K562 (cell line): ENCODE measurements at regions not wholly inside any gene's neighbourhood (a gene's known extent, or its start where the extent isn't known, plus 50 kb on each side); places are given as distances from the start of the nearest gene placed in this dataset.

ENCODE experiments used
- EGR1 ChIP-seq: fragments of 450-650 bp; conservative IDR thresholded peaks from 2 replicates; pipeline ENCODE4 v1.6.1; 2017; ENCODE audit warnings: mild to moderate bottlenecking
- MCM5 ChIP-seq: fragments of 450-650 bp; IDR thresholded peaks from 2 replicates; pipeline ENCODE4 v1.6.1; 2016; ENCODE audit warnings: low read depth
- PRMT5 ChIP-seq: sonication (generic); formaldehyde crosslinking; IDR thresholded peaks from 2 replicates; pipeline ENCODE4 v1.5.0; 2020; ENCODE audit warnings: missing genetic modification reagents
- TEAD4 ChIP-seq, 2 experiments: sonication (generic) in 1 of 2; formaldehyde crosslinking in 1 of 2; IDR thresholded peaks; 2 replicates each; pipeline versions ENCODE4 v1.6.1 to v1.8.0; 2012 to 2022; ENCODE audit warnings: borderline replicate concordance in 1 of 2, inconsistent platforms in 1 of 2, low read length in 1 of 2, mild to moderate bottlenecking in 1 of 2, missing genetic modification reagents in 1 of 2
- ZNF274 ChIP-seq: IDR thresholded peaks from 2 replicates; pipeline ENCODE4 v1.6.1; 2011; ENCODE audit warnings: low read depth, mild to moderate bottlenecking, low read length, moderate library complexity, borderline replicate concordance
- TF ChIP-seq, protein P1 (sequence below), 2 experiments: fragments of 150-350 bp in 1 of 2; IDR thresholded peaks; 2 replicates each; pipeline ENCODE4 v1.6.1; 2012 to 2016; ENCODE audit warnings: low read depth in 2 of 2, low read length in 2 of 2, mild to moderate bottlenecking in 1 of 2, moderate library complexity in 1 of 2
- TF ChIP-seq, protein P2 (sequence below), 3 experiments: IDR thresholded peaks in 2 of 3; conservative IDR thresholded peaks in 1 of 3; 2 replicates each; pipeline ENCODE4 v1.5.1; 2011 to 2012; ENCODE audit warnings: low read length in 3 of 3, mild to moderate bottlenecking in 3 of 3, control low read depth in 2 of 3, improper control_type of control experiment in 1 of 3, inconsistent platforms in 1 of 3, low read depth in 1 of 3, mixed read lengths in 1 of 3, moderate library complexity in 1 of 3; ENCODE audit not compliant: insufficient read depth in 2 of 3
- TF ChIP-seq, protein P3 (sequence below): sonication (generic); formaldehyde crosslinking; IDR thresholded peaks from 2 replicates; pipeline ENCODE4 v1.8.1; 2023; ENCODE audit warnings: mild to moderate bottlenecking, missing genetic modification reagents
- TF ChIP-seq, protein P4 (sequence below): sonication (generic); formaldehyde crosslinking; IDR thresholded peaks from 2 replicates; pipeline ENCODE4 v1.8.1; 2023; ENCODE audit warnings: mild to moderate bottlenecking, missing genetic modification reagents, moderate library complexity

DNA sequence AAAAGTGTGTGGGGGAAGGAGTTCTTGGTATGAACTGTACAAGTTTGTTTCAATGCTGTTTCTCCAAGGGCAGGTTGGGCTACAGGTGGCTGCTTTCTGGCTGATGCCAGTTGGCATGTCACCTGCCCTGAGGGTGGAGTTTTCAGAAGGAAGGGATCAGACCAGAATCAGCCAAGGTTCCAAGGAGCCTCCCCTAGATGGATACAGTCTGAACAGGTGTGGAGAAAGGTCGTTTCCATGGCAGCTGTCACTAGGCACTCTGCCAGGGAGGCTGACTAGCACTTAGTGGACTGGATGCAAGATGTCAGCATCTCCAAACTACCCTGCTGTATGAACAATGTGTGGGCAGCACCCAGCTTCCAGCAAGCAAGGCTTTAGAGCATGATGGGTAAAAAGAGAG is 444.4 kb upstream of the HNRNPA3 start:
- TF ChIP-seq ZNF274 (no peak), MCM5 (no peak), TEAD4 (IDR thresholded peaks at IDR 0.05; ENCODE audit: low read length) (no peak), TEAD4 (CRISPR knock-in tag; IDR thresholded peaks at IDR 0.05; ENCODE audit: borderline replicate concordance) (no peak), PRMT5 (CRISPR knock-in tag) (no peak), EGR1 (no peak)
- TF ChIP-seq, protein P1, sequence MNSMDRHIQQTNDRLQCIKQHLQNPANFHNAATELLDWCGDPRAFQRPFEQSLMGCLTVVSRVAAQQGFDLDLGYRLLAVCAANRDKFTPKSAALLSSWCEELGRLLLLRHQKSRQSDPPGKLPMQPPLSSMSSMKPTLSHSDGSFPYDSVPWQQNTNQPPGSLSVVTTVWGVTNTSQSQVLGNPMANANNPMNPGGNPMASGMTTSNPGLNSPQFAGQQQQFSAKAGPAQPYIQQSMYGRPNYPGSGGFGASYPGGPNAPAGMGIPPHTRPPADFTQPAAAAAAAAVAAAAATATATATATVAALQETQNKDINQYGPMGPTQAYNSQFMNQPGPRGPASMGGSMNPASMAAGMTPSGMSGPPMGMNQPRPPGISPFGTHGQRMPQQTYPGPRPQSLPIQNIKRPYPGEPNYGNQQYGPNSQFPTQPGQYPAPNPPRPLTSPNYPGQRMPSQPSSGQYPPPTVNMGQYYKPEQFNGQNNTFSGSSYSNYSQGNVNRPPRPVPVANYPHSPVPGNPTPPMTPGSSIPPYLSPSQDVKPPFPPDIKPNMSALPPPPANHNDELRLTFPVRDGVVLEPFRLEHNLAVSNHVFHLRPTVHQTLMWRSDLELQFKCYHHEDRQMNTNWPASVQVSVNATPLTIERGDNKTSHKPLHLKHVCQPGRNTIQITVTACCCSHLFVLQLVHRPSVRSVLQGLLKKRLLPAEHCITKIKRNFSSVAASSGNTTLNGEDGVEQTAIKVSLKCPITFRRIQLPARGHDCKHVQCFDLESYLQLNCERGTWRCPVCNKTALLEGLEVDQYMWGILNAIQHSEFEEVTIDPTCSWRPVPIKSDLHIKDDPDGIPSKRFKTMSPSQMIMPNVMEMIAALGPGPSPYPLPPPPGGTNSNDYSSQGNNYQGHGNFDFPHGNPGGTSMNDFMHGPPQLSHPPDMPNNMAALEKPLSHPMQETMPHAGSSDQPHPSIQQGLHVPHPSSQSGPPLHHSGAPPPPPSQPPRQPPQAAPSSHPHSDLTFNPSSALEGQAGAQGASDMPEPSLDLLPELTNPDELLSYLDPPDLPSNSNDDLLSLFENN (IDR thresholded peaks at IDR 0.05; ENCODE audit: low read depth in 2 of 2, low read length in 2 of 2) = no peak
- TF ChIP-seq, protein P2, sequence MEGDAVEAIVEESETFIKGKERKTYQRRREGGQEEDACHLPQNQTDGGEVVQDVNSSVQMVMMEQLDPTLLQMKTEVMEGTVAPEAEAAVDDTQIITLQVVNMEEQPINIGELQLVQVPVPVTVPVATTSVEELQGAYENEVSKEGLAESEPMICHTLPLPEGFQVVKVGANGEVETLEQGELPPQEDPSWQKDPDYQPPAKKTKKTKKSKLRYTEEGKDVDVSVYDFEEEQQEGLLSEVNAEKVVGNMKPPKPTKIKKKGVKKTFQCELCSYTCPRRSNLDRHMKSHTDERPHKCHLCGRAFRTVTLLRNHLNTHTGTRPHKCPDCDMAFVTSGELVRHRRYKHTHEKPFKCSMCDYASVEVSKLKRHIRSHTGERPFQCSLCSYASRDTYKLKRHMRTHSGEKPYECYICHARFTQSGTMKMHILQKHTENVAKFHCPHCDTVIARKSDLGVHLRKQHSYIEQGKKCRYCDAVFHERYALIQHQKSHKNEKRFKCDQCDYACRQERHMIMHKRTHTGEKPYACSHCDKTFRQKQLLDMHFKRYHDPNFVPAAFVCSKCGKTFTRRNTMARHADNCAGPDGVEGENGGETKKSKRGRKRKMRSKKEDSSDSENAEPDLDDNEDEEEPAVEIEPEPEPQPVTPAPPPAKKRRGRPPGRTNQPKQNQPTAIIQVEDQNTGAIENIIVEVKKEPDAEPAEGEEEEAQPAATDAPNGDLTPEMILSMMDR (IDR thresholded peaks at IDR 0.05 in 2 of 3, conservative IDR thresholded peaks at IDR 0.05 in 1 of 3; ENCODE audit: insufficient read depth in 2 of 3, low read depth in 1 of 3, low read length in 3 of 3) = no peak
- TF ChIP-seq, protein P3, sequence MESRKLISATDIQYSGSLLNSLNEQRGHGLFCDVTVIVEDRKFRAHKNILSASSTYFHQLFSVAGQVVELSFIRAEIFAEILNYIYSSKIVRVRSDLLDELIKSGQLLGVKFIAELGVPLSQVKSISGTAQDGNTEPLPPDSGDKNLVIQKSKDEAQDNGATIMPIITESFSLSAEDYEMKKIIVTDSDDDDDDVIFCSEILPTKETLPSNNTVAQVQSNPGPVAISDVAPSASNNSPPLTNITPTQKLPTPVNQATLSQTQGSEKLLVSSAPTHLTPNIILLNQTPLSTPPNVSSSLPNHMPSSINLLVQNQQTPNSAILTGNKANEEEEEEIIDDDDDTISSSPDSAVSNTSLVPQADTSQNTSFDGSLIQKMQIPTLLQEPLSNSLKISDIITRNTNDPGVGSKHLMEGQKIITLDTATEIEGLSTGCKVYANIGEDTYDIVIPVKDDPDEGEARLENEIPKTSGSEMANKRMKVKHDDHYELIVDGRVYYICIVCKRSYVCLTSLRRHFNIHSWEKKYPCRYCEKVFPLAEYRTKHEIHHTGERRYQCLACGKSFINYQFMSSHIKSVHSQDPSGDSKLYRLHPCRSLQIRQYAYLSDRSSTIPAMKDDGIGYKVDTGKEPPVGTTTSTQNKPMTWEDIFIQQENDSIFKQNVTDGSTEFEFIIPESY (CRISPR knock-in tag) = no peak
- TF ChIP-seq, protein P4, sequence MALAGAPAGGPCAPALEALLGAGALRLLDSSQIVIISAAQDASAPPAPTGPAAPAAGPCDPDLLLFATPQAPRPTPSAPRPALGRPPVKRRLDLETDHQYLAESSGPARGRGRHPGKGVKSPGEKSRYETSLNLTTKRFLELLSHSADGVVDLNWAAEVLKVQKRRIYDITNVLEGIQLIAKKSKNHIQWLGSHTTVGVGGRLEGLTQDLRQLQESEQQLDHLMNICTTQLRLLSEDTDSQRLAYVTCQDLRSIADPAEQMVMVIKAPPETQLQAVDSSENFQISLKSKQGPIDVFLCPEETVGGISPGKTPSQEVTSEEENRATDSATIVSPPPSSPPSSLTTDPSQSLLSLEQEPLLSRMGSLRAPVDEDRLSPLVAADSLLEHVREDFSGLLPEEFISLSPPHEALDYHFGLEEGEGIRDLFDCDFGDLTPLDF (CRISPR knock-in tag) = no peak
